ENCODE measurements at regions not wholly inside any gene's neighbourhood (a gene's known extent, or its start where the extent isn't known, plus 50 kb on each side); places are given as distances from the start of the nearest gene placed in this dataset.

- Histone ChIP-seq H3K36me3 (peaks cover 4% of the 10 kb centered on the region), H3K4me3 (no peak overlapping the region), H3K27ac (no peak overlapping the region), H3K9me3 (no peaks in the 10 kb centered on the region), H3K27me3 (replicated peaks; ENCODE audit: insufficient read depth) (no peaks in the 10 kb centered on the region), H3K4me1 (ENCODE audit: control insufficient read depth in 1 of 2, low read depth in 2 of 2) (peaks cover 25 to 62% of the 10 kb centered on the region in 2 donors)
- no peak for TF ChIP-seq CTCF (IDR thresholded peaks at IDR 0.05)
- no peak for DNase-seq (ENCODE audit: low spot score)
- ATAC-seq (ENCODE audit: insufficient number of reproducible peaks, low FRiP score, low read depth): no peak
These were observed 103.6 kb upstream of the EDEM3 start for GRCh38 chr1:184858288-184858687.

DNA sequence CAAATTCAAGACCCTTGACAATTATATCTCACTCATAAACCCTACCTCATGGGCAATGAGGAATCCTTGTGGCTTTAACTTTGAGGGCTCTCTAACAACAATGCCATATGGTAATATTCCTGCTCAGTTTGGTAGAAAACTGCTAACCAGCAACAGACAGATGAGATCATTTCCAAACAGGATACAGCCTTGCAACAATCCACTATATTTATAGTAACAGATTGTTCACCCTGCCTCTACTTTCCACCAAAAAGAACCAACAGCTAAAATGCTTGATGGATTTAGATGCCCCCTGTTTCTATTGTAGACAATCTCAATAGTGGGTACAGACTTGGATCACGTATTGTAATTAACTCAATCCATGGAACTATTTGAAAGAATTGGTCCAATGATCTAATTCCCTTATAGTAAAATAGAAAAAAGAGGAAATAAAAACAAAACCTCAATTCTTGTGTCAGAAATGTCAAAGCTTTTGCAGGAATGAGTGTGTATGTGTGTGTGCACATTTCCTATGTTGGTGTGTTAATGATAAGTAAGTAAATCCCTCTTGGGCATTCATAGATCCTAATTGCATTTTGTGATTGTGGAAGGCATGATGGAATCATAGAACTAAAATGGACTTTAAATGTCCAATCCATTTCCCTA, 100.0 kb upstream of the EDEM3 start:
- Histone ChIP-seq H3K36me3 (peaks cover 2% of the 10 kb centered on the region), H3K27me3 (replicated peaks; ENCODE audit: insufficient read depth) (no peaks in the 10 kb centered on the region), H3K9me3 (no peaks in the 10 kb centered on the region), H3K4me3 (no peak overlapping the region), H3K4me1 (ENCODE audit: control insufficient read depth in 1 of 2, low read depth in 2 of 2) (peaks cover 22 to 52% of the 10 kb centered on the region in 2 donors), H3K27ac (peak overlapping the region; percentile 14 to 70)
- no peak for TF ChIP-seq CTCF (IDR thresholded peaks at IDR 0.05)
- DNase-seq (ENCODE audit: low spot score): no peak
- peak; percentile 72 for ATAC-seq (ENCODE audit: insufficient number of reproducible peaks, low FRiP score, low read depth)

- Histone ChIP-seq H3K27me3 (replicated peaks; ENCODE audit: insufficient read depth) (no peaks in the 10 kb centered on the region), H3K4me1 (ENCODE audit: control insufficient read depth in 1 of 2, low read depth in 2 of 2) (peaks cover 22 to 46% of the 10 kb centered on the region in 2 donors), H3K9me3 (no peaks in the 10 kb centered on the region), H3K36me3 (no peaks in the 10 kb centered on the region), H3K4me3 (no peak overlapping the region), H3K27ac (peak overlapping the region; percentile 14 to 70)
- no peak for DNase-seq (ENCODE audit: low spot score)
- no peak for TF ChIP-seq CTCF (IDR thresholded peaks at IDR 0.05)
- ATAC-seq (ENCODE audit: insufficient number of reproducible peaks, low FRiP score, low read depth): no peak
These were observed 99.4 kb upstream of the EDEM3 start for GRCh38 chr1:184854036-184854435.

DNA sequence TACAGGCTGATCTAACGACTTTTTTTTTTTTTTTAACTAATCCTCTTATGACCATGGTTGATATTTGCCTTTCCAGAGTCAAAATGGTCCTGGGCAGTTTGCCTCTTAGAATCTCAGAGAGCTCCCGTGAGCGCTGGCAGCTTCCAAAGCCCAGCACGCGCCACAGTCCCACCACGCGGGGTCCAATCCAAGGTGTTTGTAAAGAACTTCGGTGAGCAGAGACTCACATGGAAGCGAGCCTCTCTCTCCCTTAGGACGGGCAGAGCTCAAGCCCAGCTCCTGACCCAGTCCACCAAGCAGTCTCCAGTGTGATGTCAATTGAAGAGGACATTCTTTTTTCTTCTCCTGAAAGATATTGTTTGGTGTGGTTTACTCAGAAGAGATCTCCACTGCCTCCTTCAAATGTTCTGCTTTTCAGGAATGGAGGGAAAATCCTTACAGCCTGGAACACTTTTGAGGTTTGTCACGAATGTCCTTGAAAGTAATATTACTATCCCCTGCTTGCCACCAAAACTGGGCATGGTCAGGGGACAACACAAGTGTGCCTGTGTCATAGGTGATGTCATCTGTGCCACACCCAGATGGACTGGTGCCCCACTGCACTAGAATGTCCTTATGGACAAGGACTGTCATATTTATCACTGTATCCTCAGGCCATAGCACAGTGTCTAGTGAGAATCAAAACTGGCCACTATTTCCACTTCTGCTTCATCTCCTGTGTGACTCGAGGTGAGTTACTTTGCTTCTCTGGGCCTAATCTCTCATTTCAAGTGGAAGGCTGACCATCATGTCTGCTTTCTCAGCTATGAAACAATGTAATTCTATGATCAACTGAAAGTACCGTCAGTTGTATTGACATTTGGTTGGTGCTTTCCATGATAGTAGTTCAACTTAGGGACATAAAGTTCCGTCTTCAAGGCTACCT, 97.4 kb upstream of the EDEM3 start:
- Histone ChIP-seq H3K27me3 (replicated peaks; ENCODE audit: insufficient read depth) (no peaks in the 10 kb centered on the region), H3K36me3 (no peaks in the 10 kb centered on the region), H3K4me3 (no peak overlapping the region), H3K9me3 (no peaks in the 10 kb centered on the region), H3K4me1 (ENCODE audit: control insufficient read depth in 1 of 2, low read depth in 2 of 2) (peaks cover 22 to 38% of the 10 kb centered on the region in 2 donors), H3K27ac (no peak overlapping the region)
- DNase-seq (ENCODE audit: low spot score): no peak
- ATAC-seq (ENCODE audit: insufficient number of reproducible peaks, low FRiP score, low read depth): no peak
- no peak for TF ChIP-seq CTCF (IDR thresholded peaks at IDR 0.05)

DNA sequence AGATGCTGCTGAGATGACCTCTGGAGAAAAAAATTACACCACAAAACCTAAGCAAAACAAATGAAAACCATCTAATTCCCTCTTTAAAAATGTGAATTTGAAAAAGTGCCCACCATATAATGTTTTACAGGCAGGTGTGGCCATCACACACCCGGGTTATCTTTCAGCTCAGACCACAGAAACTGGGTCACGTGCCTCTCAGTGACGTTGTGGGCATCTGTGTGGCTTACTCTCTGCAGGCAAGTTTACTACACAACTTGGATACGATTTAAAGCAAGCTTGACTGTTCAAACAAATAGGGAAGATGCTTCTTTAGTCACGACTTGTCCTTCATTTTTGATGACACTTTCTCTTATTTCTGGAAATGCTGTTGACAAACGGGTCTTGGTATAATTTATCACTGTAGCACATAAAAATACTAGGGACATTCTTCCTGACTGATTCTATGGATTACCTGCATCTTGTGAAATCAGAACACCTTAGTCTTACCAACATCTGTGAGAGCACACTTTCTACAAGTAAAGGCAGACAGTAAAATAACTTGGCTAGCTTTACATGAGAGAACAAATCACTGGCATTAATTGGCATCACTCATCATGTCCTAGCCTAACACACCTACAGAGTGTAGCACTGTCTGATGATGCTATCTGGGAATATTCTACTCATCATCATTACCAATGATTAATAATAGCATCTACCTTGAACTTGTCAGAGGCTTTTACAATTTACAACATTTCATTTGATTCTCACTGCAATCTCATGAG, 89.3 kb upstream of the EDEM3 start:
- H3K27me3 ChIP-seq (replicated peaks; ENCODE audit: insufficient read depth): no peaks in the 10 kb centered on the region
- peaks cover 4 to 6% of the 10 kb centered on the region in 2 donors for H3K4me1 ChIP-seq (ENCODE audit: control insufficient read depth in 1 of 2, low read depth in 2 of 2)
- no peak for DNase-seq (ENCODE audit: low spot score)
- H3K9me3 ChIP-seq: no peaks in the 10 kb centered on the region
- ATAC-seq (ENCODE audit: insufficient number of reproducible peaks, low FRiP score, low read depth): no peak
- no peak overlapping the region for H3K27ac ChIP-seq
- TF ChIP-seq CTCF (IDR thresholded peaks at IDR 0.05): no peak
- H3K36me3 ChIP-seq: no peaks in the 10 kb centered on the region
- H3K4me3 ChIP-seq: no peak overlapping the region

Measured in thoracic aorta (tissue), 2 donors.